ENCODE measurements at regions not wholly inside any gene's neighbourhood (a gene's known extent, or its start where the extent isn't known, plus 50 kb on each side); places are given as distances from the start of the nearest gene placed in this dataset.

DNA sequence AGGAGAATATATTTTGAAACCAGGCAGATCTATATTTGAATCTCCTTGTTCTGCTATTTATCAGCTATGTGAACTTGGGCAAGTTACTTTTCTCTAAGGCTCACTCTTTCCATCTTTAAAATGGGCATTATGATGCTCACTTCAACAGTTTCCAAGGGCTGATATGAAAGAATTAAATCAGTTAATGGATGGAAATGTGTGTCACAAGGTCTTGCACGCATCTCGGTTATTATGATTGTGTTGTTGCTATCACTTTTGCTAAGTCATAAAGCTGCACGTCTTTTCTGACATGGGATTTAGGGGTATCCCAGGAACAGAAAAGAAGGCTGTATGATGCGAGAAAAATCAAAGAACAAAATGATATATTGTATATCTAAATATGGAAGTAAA, 721.5 kb upstream of the TBX3 start:
- no peaks in the 10 kb centered on the region for H3K27me3 Mint-ChIP-seq (ENCODE audit: low read depth)
- no peak for ATAC-seq
- peaks cover 5% of the 10 kb centered on the region for H3K9me3 Mint-ChIP-seq (ENCODE audit: insufficient read depth)
- H3K4me1 Mint-ChIP-seq (ENCODE audit: low read depth), result no peaks in the 10 kb centered on the region
- no peaks in the 10 kb centered on the region for H3K36me3 Mint-ChIP-seq (ENCODE audit: low read depth)
- no peak for DNase-seq
- ChIA-PET POLR2A (no interaction called here), CTCF (no interaction called here)
- no peak overlapping the region for H3K27ac Mint-ChIP-seq
- no peak overlapping the region for H3K4me3 Mint-ChIP-seq

DNA sequence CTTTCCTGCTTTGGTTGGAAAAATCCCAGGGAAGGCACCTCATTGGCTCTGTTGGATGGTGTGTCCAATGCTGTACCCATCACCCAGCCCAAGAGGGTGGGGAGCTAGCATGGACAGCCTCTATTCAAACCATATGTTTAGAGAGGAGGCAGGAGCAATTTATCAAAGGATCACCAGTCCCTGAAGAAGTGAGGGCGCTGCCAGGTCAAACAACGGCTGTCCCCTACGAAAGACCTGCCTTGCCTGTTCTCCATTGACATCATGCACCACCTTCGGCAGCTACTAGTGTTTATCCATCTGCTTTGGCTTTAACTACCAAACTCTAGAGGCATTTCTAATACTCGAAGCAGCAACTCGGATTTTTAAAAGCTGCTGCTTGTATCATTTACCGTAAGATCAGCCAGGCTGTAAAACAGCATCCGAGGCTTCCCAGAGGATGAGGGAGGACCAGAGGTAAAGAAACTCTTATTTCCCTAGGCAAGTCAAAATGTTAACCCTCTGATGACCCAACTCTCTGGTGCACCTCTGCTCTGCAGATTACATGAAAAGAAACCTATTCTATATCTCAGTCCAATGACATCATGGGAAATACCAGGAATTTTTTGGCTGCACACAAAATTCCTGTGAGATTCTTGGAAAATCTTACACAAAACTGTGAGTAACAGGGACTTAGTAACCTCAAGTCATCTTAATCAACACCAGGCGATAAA, 720.9 kb upstream of the TBX3 start:
- POLR2A ChIA-PET, result no interaction called here
- no peaks in the 10 kb centered on the region for H3K27me3 Mint-ChIP-seq (ENCODE audit: low read depth)

DNA sequence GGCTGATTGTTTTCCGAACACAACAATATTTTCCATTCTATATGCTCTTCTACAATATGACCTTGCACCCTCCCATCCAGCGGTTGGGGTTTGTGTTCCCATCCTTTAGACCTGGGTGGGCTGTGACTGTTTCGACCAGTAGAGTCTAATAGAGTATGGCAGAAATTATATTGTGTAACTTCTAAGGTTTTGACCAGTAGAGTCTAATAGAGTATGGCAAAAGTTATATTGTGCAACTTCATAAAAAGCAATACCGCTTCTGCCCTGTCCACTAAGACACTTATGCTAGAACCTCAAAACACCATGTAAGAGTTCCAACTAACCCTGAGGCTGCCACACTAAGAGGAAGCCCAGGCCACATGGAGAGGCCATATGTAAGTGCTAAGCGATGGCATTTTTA, 719.7 kb upstream of the TBX3 start:
- Mint-ChIP-seq H3K36me3 (ENCODE audit: low read depth) (no peaks in the 10 kb centered on the region), H3K4me1 (ENCODE audit: low read depth) (no peaks in the 10 kb centered on the region), H3K9me3 (ENCODE audit: insufficient read depth) (peaks cover 5% of the 10 kb centered on the region), H3K4me3 (no peak overlapping the region), H3K27ac (no peak overlapping the region), H3K27me3 (ENCODE audit: low read depth) (no peaks in the 10 kb centered on the region)
- ATAC-seq (no peak), DNase-seq (no peak)
- POLR2A ChIA-PET, result no interaction called here
- CTCF ChIA-PET, result no interaction called here

More for the DNA sequence above, 720.9 kb upstream of the TBX3 start:
- ATAC-seq, result no peak
- CTCF ChIA-PET, result no interaction called here
- Mint-ChIP-seq H3K9me3 (ENCODE audit: insufficient read depth) (peaks cover 5% of the 10 kb centered on the region), H3K27ac (no peak overlapping the region), H3K36me3 (ENCODE audit: low read depth) (no peaks in the 10 kb centered on the region), H3K4me1 (ENCODE audit: low read depth) (no peaks in the 10 kb centered on the region), H3K4me3 (no peak overlapping the region)
- no peak for DNase-seq

DNA sequence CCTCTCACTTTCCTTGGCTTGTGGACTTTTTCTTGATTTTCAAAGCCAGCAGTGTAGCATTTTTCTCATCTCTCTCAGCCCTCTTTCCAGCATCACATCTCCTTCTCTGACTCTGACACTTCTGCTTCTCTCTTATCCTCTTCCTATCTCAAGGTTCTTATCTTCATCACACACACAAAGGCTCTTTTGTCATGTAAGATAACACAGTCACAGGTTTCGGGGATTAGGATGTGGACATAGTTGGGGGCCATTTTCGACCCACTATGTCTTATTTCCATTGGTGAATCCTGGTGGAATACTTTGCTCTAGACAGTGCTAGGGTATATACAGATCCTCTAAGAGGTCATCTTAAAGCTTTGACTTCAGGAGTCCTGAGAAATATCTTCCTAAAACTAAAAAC, 719.3 kb upstream of the TBX3 start:
- H3K4me3 Mint-ChIP-seq, result no peak overlapping the region
- no peak for ATAC-seq
- no peaks in the 10 kb centered on the region for H3K36me3 Mint-ChIP-seq (ENCODE audit: low read depth)
- H3K9me3 Mint-ChIP-seq (ENCODE audit: insufficient read depth), result peaks cover 5% of the 10 kb centered on the region
- ChIA-PET CTCF (no interaction called here), POLR2A (no interaction called here)
- no peaks in the 10 kb centered on the region for H3K27me3 Mint-ChIP-seq (ENCODE audit: low read depth)
- DNase-seq, result no peak
- H3K4me1 Mint-ChIP-seq (ENCODE audit: low read depth), result no peaks in the 10 kb centered on the region
- no peak overlapping the region for H3K27ac Mint-ChIP-seq

DNA sequence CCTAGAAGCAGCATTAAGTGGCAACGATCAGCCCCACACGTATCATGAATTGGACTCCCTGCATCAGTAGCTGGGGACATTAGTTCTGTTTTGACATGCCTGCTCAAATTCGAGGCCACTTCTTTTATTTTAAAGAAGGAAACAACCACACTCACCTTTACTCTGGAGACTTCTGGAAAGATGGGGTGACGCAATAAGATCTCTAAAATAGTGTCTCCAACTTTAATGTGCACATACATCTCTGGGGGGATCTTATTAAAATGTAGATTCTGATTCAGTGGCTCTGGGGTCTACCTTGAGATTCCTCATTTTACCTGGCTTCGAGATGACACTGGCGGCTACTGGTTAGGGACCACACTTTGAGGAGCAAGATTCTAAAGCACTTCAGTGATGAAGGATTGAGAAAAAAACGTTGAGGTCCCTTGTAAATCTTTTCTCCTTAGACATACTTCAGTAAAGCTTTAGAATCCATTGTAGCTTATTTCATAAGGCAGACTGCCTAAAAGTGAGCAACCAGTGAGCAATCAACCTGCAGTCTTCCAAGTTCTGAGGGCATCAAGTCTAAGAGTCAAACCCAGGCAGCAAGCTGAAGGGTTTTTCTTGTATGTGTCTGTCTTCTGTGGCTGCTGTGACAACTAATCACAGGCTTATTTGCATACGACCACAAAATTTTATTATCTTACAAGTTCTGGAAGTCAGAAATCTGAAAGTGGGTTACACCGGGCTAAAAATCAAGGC, 718.6 kb upstream of the TBX3 start:
- ChIA-PET POLR2A (no interaction called here), CTCF (no interaction called here)
- no peak for ATAC-seq
- H3K36me3 Mint-ChIP-seq (ENCODE audit: low read depth), result no peaks in the 10 kb centered on the region
- no peaks in the 10 kb centered on the region for H3K4me1 Mint-ChIP-seq (ENCODE audit: low read depth)
- H3K27ac Mint-ChIP-seq, result no peak overlapping the region
- H3K4me3 Mint-ChIP-seq, result no peak overlapping the region
- DNase-seq, result no peak
- H3K27me3 Mint-ChIP-seq (ENCODE audit: low read depth), result no peaks in the 10 kb centered on the region
- H3K9me3 Mint-ChIP-seq (ENCODE audit: insufficient read depth), result peaks cover 5% of the 10 kb centered on the region

DNA sequence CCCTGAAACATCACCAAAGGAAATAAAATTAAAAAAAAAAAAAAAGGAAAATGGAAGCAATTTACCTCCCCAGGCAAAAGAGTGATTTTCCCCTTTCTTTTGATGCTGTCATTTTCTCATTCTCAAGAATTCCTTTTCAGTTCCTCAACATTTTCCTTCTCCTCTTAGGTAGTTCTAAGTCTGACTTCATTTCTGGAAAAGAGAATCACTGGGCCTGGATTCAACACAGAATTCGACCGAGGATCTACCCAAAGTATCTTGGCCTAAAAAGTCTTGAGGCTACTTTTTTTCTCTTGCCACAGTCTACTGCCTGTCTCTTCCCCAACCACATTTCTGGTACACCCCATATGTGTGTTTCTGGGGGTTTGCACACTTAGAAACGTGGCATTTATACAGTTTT, 717.8 kb upstream of the TBX3 start:
- no peak overlapping the region for H3K4me3 Mint-ChIP-seq

DNA sequence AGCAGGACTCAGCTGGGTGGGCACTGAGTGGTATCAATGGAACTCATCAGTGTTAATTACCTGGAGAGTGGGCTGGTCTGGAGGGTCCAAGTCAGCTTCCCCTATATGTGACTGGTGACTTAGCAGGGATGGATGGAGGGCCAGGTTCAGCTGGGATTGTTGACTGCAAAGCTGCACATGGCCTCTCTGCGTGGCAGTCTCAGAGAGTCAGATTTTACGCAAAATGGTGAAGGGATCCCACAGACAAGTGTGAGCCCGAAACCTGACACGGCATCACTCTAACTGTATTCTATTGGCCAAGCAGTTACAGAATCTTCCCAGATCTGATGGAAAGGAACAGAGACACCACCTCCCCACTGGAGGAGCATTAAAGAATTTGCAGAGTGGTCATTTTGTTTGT, 716.0 kb upstream of the TBX3 start:
- POLR2A ChIA-PET, result no interaction called here
- no peak for ATAC-seq
- no peak overlapping the region for H3K27ac Mint-ChIP-seq

More for the DNA sequence above, 717.8 kb upstream of the TBX3 start:
- no peaks in the 10 kb centered on the region for H3K4me1 Mint-ChIP-seq (ENCODE audit: low read depth)
- DNase-seq (no peak), ATAC-seq (no peak)
- no peak overlapping the region for H3K27ac Mint-ChIP-seq
- POLR2A ChIA-PET, result no interaction called here
- no peaks in the 10 kb centered on the region for H3K27me3 Mint-ChIP-seq (ENCODE audit: low read depth)
- H3K36me3 Mint-ChIP-seq (ENCODE audit: low read depth), result no peaks in the 10 kb centered on the region
- H3K9me3 Mint-ChIP-seq (ENCODE audit: insufficient read depth), result peaks cover 5% of the 10 kb centered on the region
- CTCF ChIA-PET, result no interaction called here

DNA sequence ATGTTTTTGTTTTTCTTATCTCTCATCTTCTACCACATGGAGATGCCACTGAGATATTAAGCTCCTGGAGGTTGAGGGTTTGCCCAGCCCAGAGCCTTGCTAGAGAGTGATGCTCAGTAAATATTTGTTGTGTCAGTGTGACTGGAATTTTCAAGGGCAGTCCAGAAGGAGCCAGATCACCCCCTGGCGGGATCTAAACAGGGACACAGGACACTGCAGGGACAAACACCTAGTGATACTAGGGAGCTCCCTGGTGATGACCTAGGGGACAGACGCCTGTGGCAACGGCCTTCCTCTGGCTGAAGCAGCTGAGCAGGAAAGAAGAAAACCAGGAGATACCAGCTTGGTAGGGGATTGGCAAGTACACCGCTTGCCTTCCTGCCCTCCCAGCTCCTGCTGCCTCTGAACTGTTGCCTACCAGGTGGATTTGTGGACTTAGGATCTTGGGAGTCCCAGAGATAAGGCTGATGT, 714.4 kb upstream of the TBX3 start:
- POLR2A ChIA-PET, result no interaction called here
- no peak overlapping the region for H3K27ac Mint-ChIP-seq

More for the DNA sequence above, 716.0 kb upstream of the TBX3 start:
- CTCF ChIA-PET, result no interaction called here
- H3K27me3 Mint-ChIP-seq (ENCODE audit: low read depth), result no peaks in the 10 kb centered on the region
- no peaks in the 10 kb centered on the region for H3K4me1 Mint-ChIP-seq (ENCODE audit: low read depth)
- no peak for DNase-seq
- no peak overlapping the region for H3K4me3 Mint-ChIP-seq
- no peaks in the 10 kb centered on the region for H3K36me3 Mint-ChIP-seq (ENCODE audit: low read depth)
- peaks cover 5% of the 10 kb centered on the region for H3K9me3 Mint-ChIP-seq (ENCODE audit: insufficient read depth)

DNA sequence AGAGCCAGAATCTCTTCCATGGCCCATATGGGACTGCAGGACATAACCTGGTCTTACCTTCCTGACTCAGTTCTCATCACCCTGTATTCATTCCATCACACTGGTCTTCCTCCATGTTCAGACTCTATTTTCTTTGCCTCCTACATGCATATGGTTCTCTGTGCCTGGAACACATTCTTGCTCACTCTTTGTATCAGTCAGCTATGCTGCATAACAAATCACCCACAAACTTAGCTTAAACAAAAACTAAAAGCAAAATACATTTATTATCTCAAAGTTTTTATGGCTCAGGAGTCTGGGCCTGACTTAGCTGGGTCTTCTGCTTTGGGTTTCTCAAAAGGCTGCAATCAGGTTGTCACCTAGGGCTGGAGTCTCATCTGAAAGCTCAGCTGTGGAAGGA, 712.6 kb upstream of the TBX3 start:
- Mint-ChIP-seq H3K4me1 (ENCODE audit: low read depth) (no peaks in the 10 kb centered on the region), H3K36me3 (ENCODE audit: low read depth) (no peaks in the 10 kb centered on the region), H3K27me3 (ENCODE audit: low read depth) (no peaks in the 10 kb centered on the region), H3K9me3 (ENCODE audit: insufficient read depth) (no peaks in the 10 kb centered on the region), H3K4me3 (no peak overlapping the region), H3K27ac (no peak overlapping the region)
- ChIA-PET POLR2A (no interaction called here), CTCF (interaction anchor here (0.6 kb wide), 1 partner anchor 741 kb away, joined by 3 read pairs; no protein-coding TSS in a partner anchor)
- no peak for ATAC-seq
- no peak for DNase-seq

More for the DNA sequence above, 714.4 kb upstream of the TBX3 start:
- Mint-ChIP-seq H3K4me3 (no peak overlapping the region), H3K36me3 (ENCODE audit: low read depth) (no peaks in the 10 kb centered on the region), H3K9me3 (ENCODE audit: insufficient read depth) (no peaks in the 10 kb centered on the region), H3K4me1 (ENCODE audit: low read depth) (no peaks in the 10 kb centered on the region), H3K27me3 (ENCODE audit: low read depth) (no peaks in the 10 kb centered on the region)
- CTCF ChIA-PET, result no interaction called here
- DNase-seq (no peak), ATAC-seq (no peak)

DNA sequence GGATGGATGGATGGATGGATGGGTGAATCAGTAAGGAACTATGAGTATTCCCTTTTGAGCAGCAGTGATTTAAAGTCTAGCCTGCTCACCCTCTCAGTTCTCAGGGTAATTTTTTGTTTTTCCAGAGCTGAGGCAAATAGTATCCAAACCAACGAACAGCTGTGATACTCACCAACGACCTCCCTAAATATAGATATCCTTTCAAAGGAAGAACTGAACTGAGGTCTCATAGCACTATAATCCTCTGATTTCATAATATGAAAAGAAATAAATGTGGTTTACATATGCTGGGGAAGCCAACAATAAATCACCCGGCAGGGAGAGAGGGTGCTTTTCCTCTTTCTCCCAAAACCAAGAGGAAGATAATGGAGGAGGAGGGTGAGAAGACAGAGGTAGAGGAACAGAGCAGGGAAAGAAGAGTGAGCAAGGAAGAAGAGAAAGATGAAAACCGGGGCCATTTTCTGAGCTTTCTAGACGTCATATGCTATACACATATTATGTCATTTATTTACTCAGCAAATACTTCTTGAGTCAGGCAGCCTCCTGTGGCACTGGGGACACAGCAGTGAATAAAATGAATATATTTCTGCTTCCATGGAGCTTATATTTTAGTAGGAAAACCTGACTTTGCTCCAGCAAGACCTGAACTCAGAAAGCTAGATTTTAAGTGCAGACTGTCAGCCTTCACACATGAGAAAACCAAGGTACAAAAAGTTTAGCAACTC, 710.7 kb upstream of the TBX3 start:
- no peaks in the 10 kb centered on the region for H3K4me1 Mint-ChIP-seq (ENCODE audit: low read depth)
- POLR2A ChIA-PET, result no interaction called here

DNA sequence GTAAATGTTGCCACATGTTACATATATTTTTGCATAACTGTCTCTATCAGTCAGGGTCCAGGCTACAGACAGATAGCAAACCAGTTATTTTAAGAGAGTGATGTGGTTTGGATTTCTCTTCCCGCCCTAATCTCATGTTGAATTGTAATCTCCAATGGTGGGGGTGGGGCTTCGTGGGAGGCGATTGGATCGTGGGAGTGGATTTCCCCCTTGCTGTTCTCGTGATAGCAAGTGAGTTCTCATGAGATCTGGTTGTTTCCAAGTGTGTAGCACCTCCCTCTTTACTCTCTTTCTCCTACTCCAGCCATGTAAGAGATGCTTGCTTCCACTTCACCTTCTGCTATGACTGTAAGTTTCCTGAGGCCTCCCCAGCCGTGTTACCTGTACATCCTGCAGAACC, 704.2 kb upstream of the TBX3 start:
- CTCF ChIA-PET, result no interaction called here
- POLR2A ChIA-PET, result no interaction called here
- no peaks in the 10 kb centered on the region for H3K36me3 Mint-ChIP-seq (ENCODE audit: low read depth)
- no peaks in the 10 kb centered on the region for H3K4me1 Mint-ChIP-seq (ENCODE audit: low read depth)
- DNase-seq, result no peak
- no peak overlapping the region for H3K27ac Mint-ChIP-seq
- no peak for ATAC-seq
- no peaks in the 10 kb centered on the region for H3K9me3 Mint-ChIP-seq (ENCODE audit: insufficient read depth)
- H3K27me3 Mint-ChIP-seq (ENCODE audit: low read depth), result no peaks in the 10 kb centered on the region
- no peak overlapping the region for H3K4me3 Mint-ChIP-seq

More for the DNA sequence above, 710.7 kb upstream of the TBX3 start:
- Mint-ChIP-seq H3K27ac (no peak overlapping the region), H3K27me3 (ENCODE audit: low read depth) (no peaks in the 10 kb centered on the region), H3K36me3 (ENCODE audit: low read depth) (no peaks in the 10 kb centered on the region), H3K9me3 (ENCODE audit: insufficient read depth) (no peaks in the 10 kb centered on the region), H3K4me3 (no peak overlapping the region)
- ATAC-seq, result no peak
- CTCF ChIA-PET, result no interaction called here
- no peak for DNase-seq

DNA sequence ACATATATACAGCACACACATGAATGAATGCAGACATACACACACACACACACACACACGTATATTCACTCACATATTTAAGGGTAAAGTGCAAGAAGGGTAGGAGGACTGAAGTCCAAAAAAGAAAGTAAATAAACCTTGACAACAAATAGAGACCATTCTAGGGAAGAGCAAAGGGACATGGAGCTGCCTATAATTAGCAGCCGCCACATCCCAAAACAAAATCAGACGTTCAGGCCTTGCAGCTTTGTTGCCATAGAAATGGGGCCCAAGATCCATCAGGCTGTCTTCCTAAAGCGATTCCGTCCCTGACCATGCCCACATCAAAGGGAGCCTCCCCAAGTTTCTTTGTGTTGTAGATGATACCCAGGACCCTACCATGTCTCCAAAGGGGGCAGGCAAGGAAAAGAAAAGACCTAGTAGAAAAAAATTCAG, 703.5 kb upstream of the TBX3 start:
- no peaks in the 10 kb centered on the region for H3K4me1 Mint-ChIP-seq (ENCODE audit: low read depth)
- ATAC-seq (no peak), DNase-seq (no peak)
- POLR2A ChIA-PET, result no interaction called here
- no peaks in the 10 kb centered on the region for H3K36me3 Mint-ChIP-seq (ENCODE audit: low read depth)
- CTCF ChIA-PET, result no interaction called here
- H3K27ac Mint-ChIP-seq, result no peak overlapping the region
- no peak overlapping the region for H3K4me3 Mint-ChIP-seq
- H3K9me3 Mint-ChIP-seq (ENCODE audit: insufficient read depth), result no peaks in the 10 kb centered on the region
- H3K27me3 Mint-ChIP-seq (ENCODE audit: low read depth), result no peaks in the 10 kb centered on the region
